IMR-90 (cell line): ENCODE measurements at regions not wholly inside any gene's neighbourhood (a gene's known extent, or its start where the extent isn't known, plus 50 kb on each side); places are given as distances from the start of the nearest gene placed in this dataset.

Source experiments
- ATAC-seq: fragments of 200-7000 bp; cut with Tn5 transposase; 2 replicates; pipeline ENCODE4 v1.9.1; 2020; ENCODE audit warnings: low read depth, mild to moderate bottlenecking, moderate library complexity
- BruUV-seq: library from RNA; stranded (reverse); fragments of 400-500 nt; replicated peaks from 2 replicates; lab custom pipeline; 2021; lab: Mats Ljungman, UMichigan
- CTCF ChIA-PET: fragments of 300-600 bp; formaldehyde crosslinking; extraction: SDS; loops from one replicate; lab custom pipeline; 2021; ENCODE audit warnings: antibody characterized with exemption; lab: Yijun Ruan, JAX
- POLR2A ChIA-PET: fragments of 300-600 bp; sonication (Branson Sonifier 250); formaldehyde crosslinking; loops from one replicate; lab custom pipeline; 2022; ENCODE audit warnings: antibody characterized with exemption; ENCODE audit not compliant: unreplicated experiment; lab: Charles Lee
- DNase-seq: peaks from one replicate; pipeline ENCODE4 v3.0.0; 2013
- H2AFZ ChIP-seq: replicated peaks from 2 replicates; pipeline ENCODE3; 2013; ENCODE audit warnings: low read length, mild to moderate bottlenecking; ENCODE audit not compliant: poor library complexity
- H2AK5ac ChIP-seq: 2 replicates; pipeline ENCODE4 v1.6.1; 2013; ENCODE audit warnings: low read depth, low read length, inconsistent platforms
- H2AK9ac ChIP-seq: replicated peaks from 2 replicates; pipeline ENCODE3; 2013; ENCODE audit warnings: mild to moderate bottlenecking, low read depth, low read length, moderate library complexity; ENCODE audit not compliant: poor library complexity
- H2BK120ac ChIP-seq: 2 replicates; pipeline ENCODE4 v1.6.1; 2013; ENCODE audit warnings: low read depth, low read length, inconsistent platforms
- H2BK15ac ChIP-seq: 3 replicates; pipeline ENCODE4 v1.6.1; 2013; ENCODE audit warnings: low read depth, low read length, inconsistent platforms
- H2BK20ac ChIP-seq: 2 replicates; pipeline ENCODE4 v1.6.1; 2013; ENCODE audit warnings: low read depth, mild to moderate bottlenecking, inconsistent platforms, low read length, moderate library complexity
- H2BK5ac ChIP-seq: 2 replicates; pipeline ENCODE4 v1.6.1; 2013; ENCODE audit warnings: mild to moderate bottlenecking, low read depth, low read length, inconsistent platforms; ENCODE audit not compliant: poor library complexity, severe bottlenecking
- H3K14ac ChIP-seq: replicated peaks from 2 replicates; pipeline ENCODE4 v1.6.1; 2013; ENCODE audit warnings: low read depth, low read length, inconsistent platforms
- H3K18ac ChIP-seq: 2 replicates; pipeline ENCODE4 v1.6.1; 2013; ENCODE audit warnings: low read depth, low read length, control low read depth
- H3K23ac ChIP-seq: 2 replicates; pipeline ENCODE4 v1.6.1; 2013; ENCODE audit warnings: low read depth, low read length, inconsistent platforms
- H3K27ac ChIP-seq: 2 replicates; pipeline ENCODE4 v1.5.1; 2013; ENCODE audit warnings: mild to moderate bottlenecking, control low read depth, low read length; ENCODE audit not compliant: insufficient read depth
- H3K27me3 ChIP-seq: 2 replicates; pipeline ENCODE4 v1.6.1; 2013; ENCODE audit warnings: low read length; ENCODE audit not compliant: control insufficient read depth, insufficient read depth
- H3K36me3 ChIP-seq: 2 replicates; pipeline ENCODE4 v1.6.1; 2013; ENCODE audit warnings: low read length, mixed read lengths; ENCODE audit not compliant: control insufficient read depth, insufficient read depth
- H3K4ac ChIP-seq: 2 replicates; pipeline ENCODE4 v1.6.1; 2013; ENCODE audit warnings: low read depth, low read length, inconsistent platforms
- H3K4me1 ChIP-seq: 2 replicates; pipeline ENCODE4 v1.6.1; 2013; ENCODE audit warnings: low read length, mixed read lengths; ENCODE audit not compliant: control insufficient read depth, insufficient read depth
- H3K4me2 ChIP-seq: 2 replicates; pipeline ENCODE4 v1.6.1; 2013; ENCODE audit warnings: low read depth, mild to moderate bottlenecking, control low read depth, low read length, moderate library complexity
- H3K4me3 ChIP-seq: 2 replicates; pipeline ENCODE4 v1.5.1; 2013; ENCODE audit warnings: low read depth, mild to moderate bottlenecking, control low read depth, low read length, moderate library complexity; ENCODE audit not compliant: insufficient read depth
- H3K56ac ChIP-seq: 2 replicates; pipeline ENCODE4 v1.6.1; 2013; ENCODE audit warnings: low read length, inconsistent platforms; ENCODE audit not compliant: insufficient read depth; ENCODE audit errors: extremely low read depth
- H3K79me1 ChIP-seq, 2 experiments: 2 replicates each; pipeline ENCODE4 v1.6.1; 2013; ENCODE audit warnings: low read length in 2 of 2, inconsistent platforms in 1 of 2, low read depth in 1 of 2
- H3K9ac ChIP-seq: 2 replicates; pipeline ENCODE4 v1.6.1; 2013; ENCODE audit warnings: low read depth, low read length, control low read depth
- H3K9me1 ChIP-seq: 2 replicates; pipeline ENCODE4 v1.6.1; 2013; ENCODE audit warnings: low read length, inconsistent platforms; ENCODE audit not compliant: insufficient read depth
- H3K9me3 ChIP-seq: 2 replicates; pipeline ENCODE4 v1.6.1; 2013; ENCODE audit warnings: low read length; ENCODE audit not compliant: control insufficient read depth, insufficient read depth
- H4K20me1 ChIP-seq: 2 replicates; pipeline ENCODE4 v1.6.1; 2013; ENCODE audit warnings: low read length, inconsistent platforms; ENCODE audit not compliant: insufficient read depth
- H4K5ac ChIP-seq: 2 replicates; pipeline ENCODE4 v1.6.1; 2013; ENCODE audit warnings: mild to moderate bottlenecking, low read depth, low read length, control low read depth
- H4K8ac ChIP-seq, 2 experiments: 2 replicates each; pipeline ENCODE4 v1.6.1; 2013; ENCODE audit warnings: low read depth in 2 of 2, low read length in 2 of 2, control low read depth in 1 of 2, inconsistent platforms in 1 of 2
- H4K91ac ChIP-seq: 2 replicates; pipeline ENCODE4 v1.6.1; 2013; ENCODE audit warnings: low read depth, low read length, inconsistent platforms; ENCODE audit not compliant: insufficient read depth
- FOS ChIP-seq: fragments of 150-350 bp; IDR thresholded peaks from 2 replicates; pipeline ENCODE4 v1.6.1; 2016; ENCODE audit warnings: low read depth, low read length
- WGBS, 2 experiments: methylation state at CpG; one replicate each; pipeline versions ENCODE4 v1.1.5 to v1.1.7; 2013; ENCODE audit warnings: missing lambda C conversion rate in 2 of 2; ENCODE audit not compliant: insufficient read length in 1 of 2; ENCODE audit errors: extremely low coverage in 2 of 2; 5-methylcytosine and 5-hydroxymethylcytosine counted together
- dilution Hi-C: fragments of 300-500 bp; cut with HindIII; formaldehyde crosslinking; loops from one replicate; pipeline ENCODE4 v1.14.3; 2018; ENCODE audit warnings: low sequenced_read_pairs; ENCODE audit not compliant: unreplicated experiment
- in situ Hi-C: fragments of 300-500 bp; cut with MboI; formaldehyde crosslinking; loops from 3 replicates; pipeline ENCODE4 v1.14.3; 2019; ENCODE audit warnings: low sequenced_read_pairs, inconsistent platforms, mixed read lengths
- intact Hi-C: fragments of 100-400 bp; cut with micrococcal nuclease; formaldehyde crosslinking; loops from 2 replicates; pipeline ENCODE4 v1.10.0; 2022

DNA sequence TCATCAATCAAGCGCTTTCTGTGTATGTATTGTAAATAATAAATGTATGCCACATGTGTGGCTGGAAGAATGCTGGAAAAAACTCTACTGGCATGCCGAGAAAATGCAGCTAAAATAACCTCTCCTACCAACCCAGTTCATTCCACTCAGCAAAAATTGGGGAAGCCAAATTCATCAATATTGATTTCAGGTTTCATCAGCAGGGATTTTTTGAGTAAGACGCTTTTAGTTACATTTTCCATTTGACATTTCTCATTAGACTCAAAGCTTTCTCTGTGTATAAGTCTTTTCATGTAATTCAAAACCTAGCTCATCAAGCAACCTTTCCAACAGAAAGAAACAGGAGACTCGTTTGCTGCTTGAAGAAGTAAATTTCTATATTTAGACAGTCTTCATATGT lies 338.1 kb downstream of the DMRT2 start:
- H2BK15ac ChIP-seq: no peak overlapping the region
- DNase-seq: no peak
- no peak overlapping the region for H4K91ac ChIP-seq
- no peak overlapping the region for H2BK120ac ChIP-seq
- no peak overlapping the region for H2AFZ ChIP-seq
- BruUV-seq: no TSS peak
- no peak overlapping the region for H3K4me3 ChIP-seq
- no peak overlapping the region for H3K27ac ChIP-seq
- no peak overlapping the region for H3K9ac ChIP-seq
- no peak overlapping the region for H3K4me2 ChIP-seq
- H2AK9ac ChIP-seq: no peak overlapping the region
- no peak overlapping the region for H3K18ac ChIP-seq
- ChIA-PET CTCF (no interaction called here), POLR2A (no interaction called here)
- H3K79me1 ChIP-seq: no peaks in the 10 kb centered on the region
- no peak overlapping the region for H2AK5ac ChIP-seq
- no peaks in the 10 kb centered on the region for H4K20me1 ChIP-seq
- H3K9me1 ChIP-seq: no peaks in the 10 kb centered on the region
- WGBS, 2 experiments: no CpG with 5 or more reads among the region's 4 CpGs
- H3K27me3 ChIP-seq: no peaks in the 10 kb centered on the region
- dilution Hi-C loops (no loop called here), intact Hi-C loops (no loop called here), in situ Hi-C loops (no loop called here)
- no peaks in the 10 kb centered on the region for H3K36me3 ChIP-seq
- H3K56ac ChIP-seq: no peak overlapping the region
- no peak overlapping the region for H3K23ac ChIP-seq
- H4K5ac ChIP-seq: no peak overlapping the region
- H3K9me3 ChIP-seq: peaks cover 6% of the 10 kb centered on the region
- no peak overlapping the region for H2BK5ac ChIP-seq
- no peak for ATAC-seq
- no peak overlapping the region for H3K14ac ChIP-seq
- H3K4me1 ChIP-seq: no peaks in the 10 kb centered on the region
- no peak overlapping the region for H2BK20ac ChIP-seq
- H4K8ac ChIP-seq: no peak overlapping the region
- no peak for TF ChIP-seq FOS
- H3K4ac ChIP-seq: no peak overlapping the region
